T-cell (primary cell): ENCODE measurements at regions not wholly inside any gene's neighbourhood (a gene's known extent, or its start where the extent isn't known, plus 50 kb on each side); places are given as distances from the start of the nearest gene placed in this dataset.
"Not testable (repeated sequence)": the region's sequence is repeated elsewhere in the genome, so short reads cannot be mapped to it uniquely, and the experiment has no call there.

Experiments
- ATAC-seq, 4 experiments: fragments of 200-7000 bp in 3 of 4; fragments of 150-1000 bp in 1 of 4; cut with Tn5 transposase; replicated peaks in 1 of 4; 1 replicate in 3 of 4; 2 replicates in 1 of 4; pipeline ENCODE4 v1.10.0; 2021; ENCODE audit warnings: moderate library complexity in 3 of 4, mild to moderate bottlenecking in 2 of 4, moderate number of reproducible peaks in 1 of 4
- CTCF ChIA-PET, 2 donors: fragments of 300-600 bp; sonication (Branson Sonifier 250); formaldehyde crosslinking; loops; one replicate each; lab custom pipeline; 2022; ENCODE audit warnings: antibody characterized with exemption in 2 of 2; lab: Charles Lee
- POLR2A ChIA-PET, 2 donors: fragments of 300-600 bp; sonication (Branson Sonifier 250); formaldehyde crosslinking; loops; one replicate each; lab custom pipeline; 2022; ENCODE audit warnings: antibody characterized with exemption in 2 of 2; lab: Charles Lee
- DNase-seq, 35 experiments: peaks; one replicate each; pipeline versions ENCODE4 v3.0.0 to v3.0.0-alpha.2; 2013 to 2023
- H3K27ac ChIP-seq: one replicate; pipeline ENCODE4 v1.5.1; 2013; ENCODE audit warnings: low read length
- H3K27me3 ChIP-seq, 2 experiments: replicated peaks in 1 of 2; 1 replicate in 1 of 2; 2 replicates in 1 of 2; pipeline versions ENCODE4 v1.6.1 to v1.7.0; 2013; ENCODE audit warnings: low read length in 1 of 2, mixed read lengths in 1 of 2; ENCODE audit not compliant: control insufficient read depth in 2 of 2, insufficient read depth in 2 of 2; ENCODE audit errors: extremely low read depth in 1 of 2
- H3K36me3 ChIP-seq, 2 donors: 1 replicate in 1 of 2; 2 replicates in 1 of 2; pipeline versions ENCODE4 v1.6.1 to v1.7.0; 2013; ENCODE audit warnings: low read length in 1 of 2; ENCODE audit not compliant: control insufficient read depth in 2 of 2, insufficient read depth in 1 of 2; ENCODE audit errors: extremely low read depth in 1 of 2
- H3K4me1 ChIP-seq, 2 experiments: 1 replicate in 1 of 2; 2 replicates in 1 of 2; pipeline versions ENCODE4 v1.6.1 to v1.7.0; 2013; ENCODE audit warnings: low read length in 2 of 2, mixed read lengths in 1 of 2; ENCODE audit not compliant: insufficient read depth in 2 of 2, control insufficient read depth in 1 of 2; ENCODE audit errors: extremely low read depth in 1 of 2
- H3K4me3 ChIP-seq, 2 donors: 1 replicate in 1 of 2; 2 replicates in 1 of 2; pipeline versions ENCODE4 v1.5.1 to v1.7.0; 2013; ENCODE audit warnings: mild to moderate bottlenecking in 2 of 2, low read length in 1 of 2, moderate library complexity in 1 of 2; ENCODE audit not compliant: control insufficient read depth in 1 of 2; ENCODE audit errors: extremely low read depth in 1 of 2
- H3K9me3 ChIP-seq: 2 replicates; pipeline ENCODE4 v1.7.0; 2013
- H3K27ac Mint-ChIP-seq, 2 donors: one replicate each; pipeline ENCODE4 v1.8.0; 2020 to 2021; ENCODE audit warnings: mild to moderate bottlenecking in 2 of 2, mixed read lengths in 2 of 2
- H3K27me3 Mint-ChIP-seq, 2 donors: one replicate each; pipeline ENCODE4 v1.8.0; 2021 to 2022; ENCODE audit warnings: mixed read lengths in 2 of 2
- H3K36me3 Mint-ChIP-seq: one replicate; pipeline ENCODE4 v1.8.0; 2021; ENCODE audit warnings: mixed read lengths
- H3K4me1 Mint-ChIP-seq, 3 donors: one replicate each; pipeline ENCODE4 v1.8.0; 2020 to 2022; ENCODE audit warnings: mixed read lengths in 3 of 3, mild to moderate bottlenecking in 1 of 3
- H3K4me3 Mint-ChIP-seq, 3 donors: one replicate each; pipeline ENCODE4 v1.8.0; 2020 to 2022; ENCODE audit warnings: mild to moderate bottlenecking in 3 of 3, mixed read lengths in 3 of 3, moderate library complexity in 3 of 3
- H3K9me3 Mint-ChIP-seq, 3 donors: one replicate each; pipeline ENCODE4 v1.8.0; 2020 to 2022; ENCODE audit warnings: mixed read lengths in 3 of 3
- WGBS: methylation state at CpG from one replicate; pipeline ENCODE4 v1.1.5; 2013; ENCODE audit warnings: missing lambda C conversion rate; ENCODE audit not compliant: insufficient coverage; 5-methylcytosine and 5-hydroxymethylcytosine counted together

- ATAC-seq (no peak), DNase-seq (no peak)
- Histone ChIP-seq H3K4me3 (no peak overlapping the region), H3K9me3 (no peaks in the 10 kb centered on the region), H3K36me3 (no peaks in the 10 kb centered on the region), H3K27ac (no peak overlapping the region), H3K27me3 (no peaks in the 10 kb centered on the region), H3K4me1 (no peaks in the 10 kb centered on the region)
- H3K27ac Mint-ChIP-seq = no peak overlapping the region
- H3K36me3 Mint-ChIP-seq = no peaks in the 10 kb centered on the region
- H3K27me3 Mint-ChIP-seq = no peaks in the 10 kb centered on the region
- H3K9me3 Mint-ChIP-seq = peaks cover 5 to 7% (median 5%) of the 10 kb centered on the region in 3 donors
- POLR2A ChIA-PET = no interaction called here
- CTCF ChIA-PET = no interaction called here
- no peak overlapping the region for H3K4me3 Mint-ChIP-seq
- no peaks in the 10 kb centered on the region for H3K4me1 Mint-ChIP-seq
Observed at GRCh38 chr17:54678158-54678557, 222.5 kb upstream of the TOM1L1 start.

DNA sequence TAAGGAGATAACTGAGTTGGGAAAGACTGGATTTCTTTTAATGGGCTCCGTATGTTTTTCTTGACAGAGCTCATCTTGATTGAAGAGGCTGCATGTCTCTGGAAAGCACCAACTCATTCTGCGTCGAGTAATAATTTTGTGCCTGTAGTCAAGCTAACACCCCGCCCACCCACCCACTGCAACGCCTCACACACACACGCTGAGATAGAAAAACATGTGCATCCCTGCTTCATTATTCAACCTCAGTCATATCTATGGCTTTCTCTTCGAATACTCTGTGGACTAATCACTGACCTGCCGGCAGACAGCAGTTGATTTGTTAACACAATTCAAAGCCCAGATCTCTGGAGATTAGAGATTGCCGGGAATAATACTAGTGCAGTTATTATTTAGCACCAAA is 220.2 kb upstream of the TOM1L1 start:
- Mint-ChIP-seq H3K4me3 (no peak overlapping the region), H3K27me3 (no peaks in the 10 kb centered on the region), H3K27ac (no peak overlapping the region), H3K4me1 (no peaks in the 10 kb centered on the region), H3K9me3 (peaks cover 5% of the 10 kb centered on the region in 3 donors), H3K36me3 (no peaks in the 10 kb centered on the region)
- WGBS = 100% methylated on average over 1 of the region's 9 CpGs
- H3K9me3 ChIP-seq = no peaks in the 10 kb centered on the region
- POLR2A ChIA-PET = no interaction called here
- H3K4me1 ChIP-seq = no peaks in the 10 kb centered on the region
- CTCF ChIA-PET = no interaction called here
- no peak for DNase-seq
- H3K36me3 ChIP-seq = no peaks in the 10 kb centered on the region
- H3K4me3 ChIP-seq = no peak overlapping the region
- H3K27ac ChIP-seq = no peak overlapping the region
- H3K27me3 ChIP-seq = no peaks in the 10 kb centered on the region
- ATAC-seq = no peak

- DNase-seq (no peak), ATAC-seq (no peak)
- H3K9me3 Mint-ChIP-seq = peaks cover 0 to 13% (median 8%) of the 10 kb centered on the region in 3 donors
- ChIA-PET CTCF (no interaction called here), POLR2A (no interaction called here)
- no peaks in the 10 kb centered on the region for H3K4me1 Mint-ChIP-seq
- no peaks in the 10 kb centered on the region for H3K36me3 Mint-ChIP-seq
- H3K27ac ChIP-seq = no peak overlapping the region
- H3K36me3 ChIP-seq = no peaks in the 10 kb centered on the region
- WGBS = no CpG with 5 or more reads among the region's 2 CpGs
- no peak overlapping the region for H3K4me3 Mint-ChIP-seq
- no peaks in the 10 kb centered on the region for H3K9me3 ChIP-seq
- no peaks in the 10 kb centered on the region for H3K4me1 ChIP-seq
- no peaks in the 10 kb centered on the region for H3K27me3 Mint-ChIP-seq
- no peaks in the 10 kb centered on the region for H3K27me3 ChIP-seq
- no peak overlapping the region for H3K4me3 ChIP-seq
- no peak overlapping the region for H3K27ac Mint-ChIP-seq
Observed at GRCh38 chr17:54694287-54694887, 206.3 kb upstream of the TOM1L1 start.

- CTCF ChIA-PET, H3K4me1 Mint-ChIP-seq, H3K27me3 Mint-ChIP-seq, H3K4me3 ChIP-seq, H3K9me3 Mint-ChIP-seq, H3K4me3 Mint-ChIP-seq, DNase-seq, H3K9me3 ChIP-seq, H3K36me3 Mint-ChIP-seq, H3K27me3 ChIP-seq, H3K36me3 ChIP-seq, ATAC-seq, H3K27ac ChIP-seq, H3K27ac Mint-ChIP-seq, POLR2A ChIA-PET, H3K4me1 ChIP-seq: not testable (repeated sequence)
- 29% methylated on average over 3 of the region's 4 CpGs for WGBS
Observed at GRCh38 chr17:54712798-54713197, 187.9 kb upstream of the TOM1L1 start.

GRCh38 chr17:54718286-54718685 is 182.4 kb upstream of the TOM1L1 start:
- Histone ChIP-seq H3K4me1 (no peaks in the 10 kb centered on the region), H3K27ac (no peak overlapping the region), H3K4me3 (no peak overlapping the region), H3K27me3 (no peaks in the 10 kb centered on the region), H3K36me3 (no peaks in the 10 kb centered on the region), H3K9me3 (no peaks in the 10 kb centered on the region)
- ChIA-PET POLR2A (no interaction called here), CTCF (no interaction called here)
- no peak overlapping the region for H3K27ac Mint-ChIP-seq
- H3K4me3 Mint-ChIP-seq = no peak overlapping the region
- WGBS = 80% methylated on average over 2 of the region's 2 CpGs
- H3K9me3 Mint-ChIP-seq = peaks cover 5 to 8% (median 6%) of the 10 kb centered on the region in 3 donors
- no peak for DNase-seq
- no peak for ATAC-seq
- no peaks in the 10 kb centered on the region for H3K27me3 Mint-ChIP-seq
- H3K36me3 Mint-ChIP-seq = no peaks in the 10 kb centered on the region
- no peaks in the 10 kb centered on the region for H3K4me1 Mint-ChIP-seq

DNA sequence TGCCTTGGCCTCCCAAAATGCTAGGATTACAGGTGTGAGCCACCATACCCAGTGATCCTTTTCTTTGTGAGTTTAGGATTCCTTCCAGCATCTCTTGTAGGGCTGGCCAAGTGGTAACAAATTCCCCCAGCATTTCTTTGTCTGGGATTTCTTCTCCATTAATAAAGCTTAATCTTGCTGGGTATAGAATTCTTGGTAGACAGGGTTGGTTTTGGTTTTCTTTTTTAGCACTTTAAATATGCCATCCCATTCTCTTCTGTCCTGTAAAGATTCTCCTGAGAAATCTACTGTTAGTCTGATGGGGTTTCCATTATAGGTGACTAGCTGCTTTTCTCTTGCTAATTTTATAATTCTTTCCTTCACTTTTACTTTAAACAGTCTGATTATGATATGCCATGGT is 173.0 kb upstream of the TOM1L1 start:
- no peaks in the 10 kb centered on the region for H3K27me3 Mint-ChIP-seq
- no peaks in the 10 kb centered on the region for H3K36me3 Mint-ChIP-seq
- Histone ChIP-seq H3K4me1 (no peaks in the 10 kb centered on the region), H3K36me3 (no peaks in the 10 kb centered on the region), H3K27ac (no peak overlapping the region), H3K4me3 (no peak overlapping the region), H3K27me3 (no peaks in the 10 kb centered on the region), H3K9me3 (peaks cover 2% of the 10 kb centered on the region)
- DNase-seq (no peak), ATAC-seq (no peak)
- ChIA-PET POLR2A (no interaction called here), CTCF (no interaction called here)
- H3K27ac Mint-ChIP-seq = no peak overlapping the region
- no peaks in the 10 kb centered on the region for H3K4me1 Mint-ChIP-seq
- H3K4me3 Mint-ChIP-seq = no peak overlapping the region
- peaks cover 34 to 68% (median 39%) of the 10 kb centered on the region in 3 donors for H3K9me3 Mint-ChIP-seq

DNA sequence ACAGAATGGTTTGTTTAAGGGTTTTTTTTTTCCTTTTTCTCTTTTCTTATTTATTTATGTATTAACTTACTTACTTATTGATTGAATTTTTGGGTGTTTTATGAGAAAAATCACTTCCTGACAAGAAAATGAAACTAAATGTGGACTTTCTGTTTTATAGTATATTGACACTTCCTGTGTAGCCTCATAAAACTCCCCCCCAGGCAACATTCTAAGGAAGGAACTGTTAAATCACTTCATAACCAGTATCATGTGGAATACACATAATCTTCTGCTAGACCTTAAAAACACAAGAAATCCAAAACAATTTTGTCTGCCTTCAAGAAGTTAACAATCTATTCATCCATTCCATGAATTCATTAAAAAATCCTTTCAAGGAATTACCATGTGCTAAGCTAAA is 164.1 kb upstream of the TOM1L1 start:
- ChIA-PET CTCF (no interaction called here), POLR2A (no interaction called here)
- Mint-ChIP-seq H3K36me3 (no peaks in the 10 kb centered on the region), H3K27me3 (no peaks in the 10 kb centered on the region), H3K4me1 (peaks cover 0 to 4% (median 0%) of the 10 kb centered on the region in 3 donors), H3K9me3 (peaks cover 8 to 21% (median 18%) of the 10 kb centered on the region in 3 donors), H3K27ac (no peak overlapping the region), H3K4me3 (no peak overlapping the region)
- H3K36me3 ChIP-seq = no peaks in the 10 kb centered on the region
- DNase-seq = no peak
- no peaks in the 10 kb centered on the region for H3K27me3 ChIP-seq
- H3K4me1 ChIP-seq = no peaks in the 10 kb centered on the region
- no peak for ATAC-seq
- H3K9me3 ChIP-seq = no peaks in the 10 kb centered on the region
- H3K27ac ChIP-seq = no peak overlapping the region
- H3K4me3 ChIP-seq = no peak overlapping the region
